H9 (cell line): ENCODE measurements at regions not wholly inside any gene's neighbourhood (a gene's known extent, or its start where the extent isn't known, plus 50 kb on each side); places are given as distances from the start of the nearest gene placed in this dataset.
"Not testable (repeated sequence)": the region's sequence is repeated elsewhere in the genome, so short reads cannot be mapped to it uniquely, and the experiment has no call there.

Source experiments
- DNase-seq: peaks from one replicate; pipeline ENCODE4 v3.0.0-alpha.2; 2017
- H2AFZ ChIP-seq: one replicate; pipeline ENCODE4 v1.6.1; 2013; ENCODE audit warnings: mild to moderate bottlenecking, low read length, control low read depth, moderate library complexity
- H2AK5ac ChIP-seq: 2 replicates; pipeline ENCODE4 v1.6.1; 2013; ENCODE audit warnings: low read length, control low read depth, mixed read lengths; ENCODE audit not compliant: insufficient read length
- H2BK120ac ChIP-seq: one replicate; pipeline ENCODE4 v1.6.1; 2013; ENCODE audit warnings: low read depth, mild to moderate bottlenecking, low read length, control low read depth, inconsistent platforms; ENCODE audit not compliant: poor library complexity, severe bottlenecking
- H2BK12ac ChIP-seq: 2 replicates; pipeline ENCODE4 v1.6.1; 2013; ENCODE audit warnings: low read length, control low read depth, mixed read lengths, low read depth; ENCODE audit not compliant: insufficient read length
- H2BK15ac ChIP-seq: 2 replicates; pipeline ENCODE4 v1.6.1; 2013; ENCODE audit warnings: low read depth, low read length, control low read depth
- H2BK20ac ChIP-seq: one replicate; pipeline ENCODE4 v1.6.1; 2013; ENCODE audit warnings: low read depth, mild to moderate bottlenecking, low read length, control low read depth, inconsistent platforms; ENCODE audit not compliant: poor library complexity, severe bottlenecking
- H2BK5ac ChIP-seq: 2 replicates; pipeline ENCODE4 v1.6.1; 2013; ENCODE audit warnings: low read length, control low read depth, mixed read lengths; ENCODE audit not compliant: insufficient read length
- H3K14ac ChIP-seq: 2 replicates; pipeline ENCODE4 v1.6.1; 2013; ENCODE audit warnings: low read length, control low read depth; ENCODE audit not compliant: insufficient read depth
- H3K18ac ChIP-seq: 2 replicates; pipeline ENCODE4 v1.6.1; 2013; ENCODE audit warnings: low read depth, mild to moderate bottlenecking, mixed read lengths, low read length, control low read depth; ENCODE audit not compliant: insufficient read length
- H3K23ac ChIP-seq: 2 replicates; pipeline ENCODE4 v1.6.1; 2013; ENCODE audit warnings: low read length, control low read depth, mixed read lengths, low read depth; ENCODE audit not compliant: insufficient read length
- H3K23me2 ChIP-seq: 2 replicates; pipeline ENCODE4 v1.6.1; 2013; ENCODE audit warnings: low read depth, mild to moderate bottlenecking, mixed read lengths, low read length, control low read depth; ENCODE audit not compliant: insufficient read length, poor library complexity, severe bottlenecking
- H3K27ac ChIP-seq: 2 replicates; pipeline ENCODE4 v1.5.1; 2013; ENCODE audit warnings: low read length, control low read depth, mixed read lengths, low read depth; ENCODE audit not compliant: insufficient read length
- H3K27me3 ChIP-seq: 2 replicates; pipeline ENCODE4 v1.6.1; 2013; ENCODE audit warnings: low read length, control low read depth, inconsistent platforms; ENCODE audit not compliant: insufficient read depth
- H3K4ac ChIP-seq: 2 replicates; pipeline ENCODE4 v1.6.1; 2013; ENCODE audit warnings: low read depth, mild to moderate bottlenecking, control low read depth, inconsistent platforms, low read length, moderate library complexity
- H3K4me1 ChIP-seq: 2 replicates; pipeline ENCODE4 v1.6.1; 2013; ENCODE audit warnings: low read length, control low read depth, inconsistent platforms; ENCODE audit not compliant: insufficient read depth
- H3K4me2 ChIP-seq: 2 replicates; pipeline ENCODE4 v1.6.1; 2013; ENCODE audit warnings: low read length, control low read depth, mixed read lengths; ENCODE audit not compliant: insufficient read length, insufficient read depth
- H3K56ac ChIP-seq: 2 replicates; pipeline ENCODE4 v1.6.1; 2013; ENCODE audit warnings: low read depth, mild to moderate bottlenecking, mixed read lengths, low read length, control low read depth; ENCODE audit not compliant: insufficient read length
- H3K79me1 ChIP-seq: 2 replicates; pipeline ENCODE4 v1.6.1; 2013; ENCODE audit warnings: low read depth, mild to moderate bottlenecking, moderate library complexity, low read length, control low read depth, inconsistent platforms; ENCODE audit not compliant: insufficient read depth, poor library complexity, severe bottlenecking
- H3K79me2 ChIP-seq: 2 replicates; pipeline ENCODE4 v1.6.1; 2013; ENCODE audit warnings: low read length, control low read depth, inconsistent platforms; ENCODE audit not compliant: insufficient read depth
- H3K9ac ChIP-seq: 2 replicates; pipeline ENCODE4 v1.6.1; 2013; ENCODE audit warnings: low read length, control low read depth, mixed read lengths; ENCODE audit not compliant: insufficient read length; ENCODE audit errors: extremely low read depth
- H3K9me3 ChIP-seq: one replicate; pipeline ENCODE4 v1.6.1; 2013; ENCODE audit warnings: low read depth, low read length, inconsistent platforms; ENCODE audit not compliant: control insufficient read depth
- H3T11ph ChIP-seq: one replicate; pipeline ENCODE4 v1.6.1; 2013; ENCODE audit warnings: mild to moderate bottlenecking, low read length, control low read depth, inconsistent platforms
- H4K20me1 ChIP-seq: one replicate; pipeline ENCODE4 v1.6.1; 2013; ENCODE audit not compliant: control insufficient read depth, insufficient read length, insufficient read depth
- H4K5ac ChIP-seq: 2 replicates; pipeline ENCODE4 v1.6.1; 2013; ENCODE audit warnings: low read depth, mild to moderate bottlenecking, mixed read lengths, low read length, control low read depth; ENCODE audit not compliant: insufficient read length
- H4K8ac ChIP-seq: replicated peaks from 2 replicates; pipeline ENCODE4 v1.6.1; 2013; ENCODE audit warnings: low read length, control low read depth, mixed read lengths, low read depth; ENCODE audit not compliant: insufficient read length
- H4K91ac ChIP-seq: 2 replicates; pipeline ENCODE4 v1.6.1; 2013; ENCODE audit warnings: low read depth, mild to moderate bottlenecking, moderate library complexity, mixed read lengths, low read length, control low read depth; ENCODE audit not compliant: insufficient read length
- H3K27ac Mint-ChIP-seq, 3 experiments: 2 replicates in 2 of 3; 3 replicates in 1 of 3; pipeline ENCODE4 v1.8.0; 2020 to 2021; ENCODE audit warnings: mixed read lengths in 3 of 3, mild to moderate bottlenecking in 1 of 3, moderate library complexity in 1 of 3
- H3K27me3 Mint-ChIP-seq: 2 replicates; pipeline ENCODE4 v1.8.0; 2021; ENCODE audit warnings: low read depth, mild to moderate bottlenecking, moderate library complexity, mixed read lengths
- H3K36me3 Mint-ChIP-seq, 3 experiments: 2 replicates in 2 of 3; 3 replicates in 1 of 3; pipeline ENCODE4 v1.8.0; 2020 to 2021; ENCODE audit warnings: low read depth in 3 of 3, mixed read lengths in 3 of 3; ENCODE audit not compliant: insufficient read depth in 1 of 3
- H3K4me1 Mint-ChIP-seq, 2 experiments: 2 replicates each; pipeline ENCODE4 v1.8.0; 2020; ENCODE audit warnings: mixed read lengths in 2 of 2
- H3K4me3 Mint-ChIP-seq, 2 experiments: 2 replicates in 1 of 2; 3 replicates in 1 of 2; pipeline ENCODE4 v1.8.0; 2020 to 2021; ENCODE audit warnings: mild to moderate bottlenecking in 2 of 2, mixed read lengths in 2 of 2, moderate library complexity in 1 of 2
- H3K9me3 Mint-ChIP-seq, 2 experiments: 2 replicates in 1 of 2; 3 replicates in 1 of 2; pipeline ENCODE4 v1.8.0; 2020; ENCODE audit warnings: mild to moderate bottlenecking in 2 of 2, mixed read lengths in 2 of 2, moderate library complexity in 1 of 2
- WGBS: extraction: QIAGEN DNeasy Blood & Tissue Kit; methylation state at CpG from one replicate; pipeline ENCODE4 v1.1.7; 2013; ENCODE audit warnings: missing lambda C conversion rate, low lambda C conversion rate, mixed read lengths; ENCODE audit not compliant: insufficient read length; ENCODE audit errors: extremely low coverage; 5-methylcytosine and 5-hydroxymethylcytosine counted together
- TF ChIP-seq, protein P1 (sequence below): fragments of 200-600 bp; sonication (generic); conservative IDR thresholded peaks from 3 replicates; pipeline ENCODE4 v1.8.0; 2021; ENCODE audit warnings: antibody characterized with exemption, mild to moderate bottlenecking

DNA sequence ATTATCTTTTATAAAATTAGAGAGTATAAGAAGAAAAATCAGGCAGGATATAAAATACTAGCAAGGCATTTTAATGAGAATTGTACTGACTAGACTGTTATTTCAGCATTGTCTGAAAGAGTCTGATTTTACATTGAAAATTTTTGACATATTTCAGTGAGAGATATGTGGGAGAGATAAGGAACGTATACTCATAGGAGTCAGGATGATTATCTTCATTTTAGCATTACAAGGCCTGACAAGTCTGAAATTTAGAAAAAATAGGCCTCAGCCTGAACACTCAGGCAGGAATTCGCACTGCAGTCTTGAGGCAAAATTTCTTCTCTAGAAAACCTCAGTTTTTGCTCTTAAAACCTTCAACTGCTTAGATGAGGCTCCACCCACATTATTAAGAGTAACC, 386.0 kb downstream of the HGF start:
- Histone ChIP-seq H2BK12ac (no peak overlapping the region), H3K56ac (no peak overlapping the region), H3T11ph (no peak overlapping the region), H3K27me3 (no peaks in the 10 kb centered on the region), H3K23ac (no peak overlapping the region), H3K79me1 (no peaks in the 10 kb centered on the region), H3K14ac (no peak overlapping the region), H4K20me1 (no peaks in the 10 kb centered on the region), H3K4me2 (no peak overlapping the region), H2BK15ac (no peak overlapping the region), H2AK5ac (no peak overlapping the region), H2BK5ac (no peak overlapping the region), H4K8ac (no peak overlapping the region), H2BK120ac (no peak overlapping the region), H3K9ac (no peak overlapping the region), H3K4me1 (no peaks in the 10 kb centered on the region), H3K4ac (no peak overlapping the region), H2AFZ (no peak overlapping the region), H2BK20ac (no peak overlapping the region), H4K91ac (no peak overlapping the region), H3K23me2 (no peaks in the 10 kb centered on the region), H3K9me3 (no peaks in the 10 kb centered on the region), H4K5ac (no peak overlapping the region), H3K27ac (no peak overlapping the region), H3K18ac (no peak overlapping the region), H3K79me2 (no peaks in the 10 kb centered on the region)
- no peaks in the 10 kb centered on the region for H3K27me3 Mint-ChIP-seq
- WGBS = no CpG with 5 or more reads among the region's 2 CpGs
- DNase-seq = no peak
- peaks cover 0 to 2% of the 10 kb centered on the region in 2 experiments; a peak in 1 of 4 replicates for H3K4me1 Mint-ChIP-seq
- TF ChIP-seq, protein P1, sequence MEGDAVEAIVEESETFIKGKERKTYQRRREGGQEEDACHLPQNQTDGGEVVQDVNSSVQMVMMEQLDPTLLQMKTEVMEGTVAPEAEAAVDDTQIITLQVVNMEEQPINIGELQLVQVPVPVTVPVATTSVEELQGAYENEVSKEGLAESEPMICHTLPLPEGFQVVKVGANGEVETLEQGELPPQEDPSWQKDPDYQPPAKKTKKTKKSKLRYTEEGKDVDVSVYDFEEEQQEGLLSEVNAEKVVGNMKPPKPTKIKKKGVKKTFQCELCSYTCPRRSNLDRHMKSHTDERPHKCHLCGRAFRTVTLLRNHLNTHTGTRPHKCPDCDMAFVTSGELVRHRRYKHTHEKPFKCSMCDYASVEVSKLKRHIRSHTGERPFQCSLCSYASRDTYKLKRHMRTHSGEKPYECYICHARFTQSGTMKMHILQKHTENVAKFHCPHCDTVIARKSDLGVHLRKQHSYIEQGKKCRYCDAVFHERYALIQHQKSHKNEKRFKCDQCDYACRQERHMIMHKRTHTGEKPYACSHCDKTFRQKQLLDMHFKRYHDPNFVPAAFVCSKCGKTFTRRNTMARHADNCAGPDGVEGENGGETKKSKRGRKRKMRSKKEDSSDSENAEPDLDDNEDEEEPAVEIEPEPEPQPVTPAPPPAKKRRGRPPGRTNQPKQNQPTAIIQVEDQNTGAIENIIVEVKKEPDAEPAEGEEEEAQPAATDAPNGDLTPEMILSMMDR = no peak
- H3K9me3 Mint-ChIP-seq = no peaks in the 10 kb centered on the region
- H3K4me3 Mint-ChIP-seq = no peak overlapping the region
- no peaks in the 10 kb centered on the region for H3K36me3 Mint-ChIP-seq
- H3K27ac Mint-ChIP-seq = no peak overlapping the region

DNA sequence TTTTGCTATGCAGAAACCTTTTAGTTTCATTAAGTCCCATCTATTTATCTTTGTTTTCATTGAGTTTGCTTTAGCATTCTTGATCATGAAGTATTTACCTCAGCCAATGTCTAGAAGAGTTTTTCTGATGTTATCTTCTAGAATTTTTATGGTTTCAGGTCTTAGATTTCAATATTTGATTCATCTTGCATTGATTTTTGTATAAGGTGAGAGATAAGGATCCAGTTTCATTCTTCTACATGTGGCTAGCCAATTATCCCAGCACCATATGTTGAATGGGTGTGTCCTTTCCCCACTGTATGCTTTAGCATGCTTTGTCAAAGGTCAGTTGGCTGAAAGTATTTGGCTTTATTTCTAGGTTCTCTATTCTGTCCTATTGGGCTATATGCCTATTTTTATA, 395.2 kb downstream of the HGF start:
- H3T11ph ChIP-seq, H3K79me1 ChIP-seq, H3K4me1 Mint-ChIP-seq, H2BK120ac ChIP-seq, H2BK20ac ChIP-seq, H4K91ac ChIP-seq, H3K56ac ChIP-seq, H2BK12ac ChIP-seq, H4K20me1 ChIP-seq, DNase-seq, H3K9me3 Mint-ChIP-seq, H3K9me3 ChIP-seq, H3K79me2 ChIP-seq, H3K23ac ChIP-seq, H3K14ac ChIP-seq, H3K36me3 Mint-ChIP-seq, H2BK15ac ChIP-seq, H3K27ac ChIP-seq, H3K4me3 Mint-ChIP-seq, H3K27me3 Mint-ChIP-seq, H3K23me2 ChIP-seq, H3K4me2 ChIP-seq, H3K27ac Mint-ChIP-seq, H3K4ac ChIP-seq, H3K9ac ChIP-seq, H3K18ac ChIP-seq, H2AFZ ChIP-seq, H3K27me3 ChIP-seq, H2AK5ac ChIP-seq, H3K4me1 ChIP-seq, H4K5ac ChIP-seq, H4K8ac ChIP-seq, H2BK5ac ChIP-seq: not testable (repeated sequence)
